ENCODE measurements at regions not wholly inside any gene's neighbourhood (a gene's known extent, or its start where the extent isn't known, plus 50 kb on each side); places are given as distances from the start of the nearest gene placed in this dataset.

DNA sequence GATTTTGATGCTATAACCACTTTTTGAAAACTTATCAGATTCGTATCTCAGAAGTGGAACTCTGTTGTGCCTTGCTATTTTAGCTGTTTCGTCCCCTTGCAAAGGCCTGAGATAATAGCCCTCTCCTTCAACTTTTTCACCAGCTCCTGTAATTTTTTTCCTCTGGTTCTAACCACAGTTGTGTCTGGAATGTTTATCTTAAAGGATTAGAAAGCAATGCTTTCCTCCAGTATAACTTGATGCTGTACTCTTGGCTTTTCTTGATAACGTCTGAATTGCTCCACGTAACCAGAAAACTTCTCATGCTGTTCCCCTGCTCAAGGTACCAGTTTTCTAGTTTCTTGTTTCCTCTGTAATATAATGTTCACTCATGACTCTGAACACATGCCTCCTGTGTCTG lies 209.4 kb downstream of the DTWD2 start:
- no peak for DNase-seq (ENCODE audit: low spot score)

DNA sequence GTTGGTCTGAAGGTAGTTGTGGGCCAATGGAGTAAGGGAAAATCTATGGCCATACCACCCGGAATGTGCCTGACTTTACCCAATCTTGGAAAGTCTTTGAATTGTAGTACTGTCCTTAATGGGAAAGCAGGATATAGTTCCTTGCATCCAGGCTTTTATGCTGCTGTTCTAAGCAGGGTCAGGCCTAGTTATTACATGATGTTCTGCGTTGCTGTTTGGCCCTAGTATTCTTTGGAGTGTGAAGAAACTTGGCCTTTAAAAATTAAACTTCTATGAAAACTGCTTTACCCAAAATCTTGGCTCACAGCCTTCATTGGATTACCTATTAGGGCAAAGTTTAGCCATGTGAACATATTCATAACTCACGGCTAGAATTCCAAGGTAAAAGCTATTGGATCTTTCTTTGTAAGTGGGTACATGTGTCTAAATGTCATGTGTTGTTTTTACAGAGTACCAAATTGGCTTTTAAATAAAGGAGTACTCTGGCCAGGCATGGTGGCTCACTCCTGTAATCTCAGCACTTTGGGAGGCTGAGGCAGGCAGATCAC lies 211.1 kb downstream of the DTWD2 start:
- no peak for DNase-seq (ENCODE audit: low spot score)

DNA sequence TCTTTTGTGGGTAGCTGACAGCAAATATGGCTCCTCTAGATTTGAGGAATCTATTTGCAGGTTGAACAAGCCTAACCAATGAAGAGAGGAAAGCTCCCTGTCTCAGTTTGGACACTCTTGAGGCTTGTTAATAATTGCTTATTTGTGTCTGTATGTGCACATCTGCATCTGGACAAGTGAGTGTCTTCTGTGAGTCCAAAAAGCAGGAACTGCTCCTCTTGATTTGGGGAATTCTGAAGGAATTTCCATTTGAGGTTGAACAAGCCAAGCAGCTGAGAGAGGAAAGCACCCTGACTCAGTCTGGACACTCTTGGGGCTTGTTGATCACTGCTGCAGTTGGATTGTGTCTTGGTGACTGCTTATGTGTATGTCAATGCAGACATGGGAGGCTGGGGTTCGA lies 211.6 kb downstream of the DTWD2 start:
- no peak for DNase-seq (ENCODE audit: low spot score)

DNA sequence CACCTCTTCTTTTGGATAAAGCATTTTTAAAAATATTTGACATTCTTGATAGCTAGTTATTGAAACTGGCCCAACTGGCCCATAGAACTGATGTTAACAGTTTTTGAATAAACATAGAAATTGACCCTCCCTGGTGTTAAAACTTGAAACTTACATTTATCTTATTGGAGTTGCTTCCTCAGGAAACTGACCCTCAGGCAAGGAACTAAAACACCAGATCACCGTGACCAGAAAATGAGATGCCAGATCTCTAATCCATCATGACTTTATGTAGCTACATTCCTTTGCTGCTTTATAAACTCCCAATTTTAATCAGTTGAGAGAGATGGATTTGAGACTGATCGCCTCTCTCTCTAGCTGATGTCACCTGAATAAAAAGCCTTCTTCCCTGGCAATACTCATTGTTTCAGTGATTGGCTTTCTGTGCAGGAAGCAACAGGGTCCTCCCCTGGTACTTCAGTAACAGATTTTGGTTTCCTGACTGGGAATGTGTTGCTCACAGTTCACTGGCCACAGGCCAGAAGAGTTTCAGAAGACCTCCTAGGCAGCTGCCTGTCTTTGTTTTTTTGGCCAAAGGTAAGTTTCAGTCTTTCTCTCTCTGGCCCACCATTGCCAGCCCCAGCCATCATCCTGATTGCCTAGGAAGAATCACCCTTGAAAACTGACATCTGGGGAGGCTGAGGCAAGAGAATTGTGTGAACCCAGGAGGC lies 212.4 kb downstream of the DTWD2 start:
- DNase-seq (ENCODE audit: low spot score): no peak

DNA sequence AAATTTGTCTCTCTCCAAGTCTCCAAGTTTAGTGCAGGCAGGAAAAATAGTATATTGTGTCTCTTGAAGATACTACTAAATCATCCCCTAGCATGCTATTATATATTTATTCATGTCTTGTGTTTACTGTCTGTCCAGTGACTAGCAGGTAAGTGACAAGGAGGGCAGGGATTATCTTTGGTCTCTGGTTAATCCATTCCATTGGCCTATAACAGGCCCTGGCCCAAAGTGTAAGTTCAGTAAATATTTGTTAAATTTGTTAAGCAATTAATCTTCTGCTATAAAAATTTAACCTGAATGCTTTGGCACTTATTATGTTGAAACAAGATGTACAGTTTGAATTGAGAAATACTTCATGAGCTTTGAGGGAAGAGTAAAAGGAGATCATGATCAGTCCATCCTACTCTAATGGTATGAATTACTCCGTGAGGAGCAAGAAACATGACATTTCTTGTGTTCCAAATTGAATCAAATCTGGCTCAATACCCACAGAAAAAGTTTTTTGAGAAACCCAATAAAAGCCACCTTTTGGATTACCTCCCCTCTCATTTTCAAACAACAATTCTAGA lies 219.7 kb downstream of the DTWD2 start:
- DNase-seq (ENCODE audit: low spot score): no peak

DNA sequence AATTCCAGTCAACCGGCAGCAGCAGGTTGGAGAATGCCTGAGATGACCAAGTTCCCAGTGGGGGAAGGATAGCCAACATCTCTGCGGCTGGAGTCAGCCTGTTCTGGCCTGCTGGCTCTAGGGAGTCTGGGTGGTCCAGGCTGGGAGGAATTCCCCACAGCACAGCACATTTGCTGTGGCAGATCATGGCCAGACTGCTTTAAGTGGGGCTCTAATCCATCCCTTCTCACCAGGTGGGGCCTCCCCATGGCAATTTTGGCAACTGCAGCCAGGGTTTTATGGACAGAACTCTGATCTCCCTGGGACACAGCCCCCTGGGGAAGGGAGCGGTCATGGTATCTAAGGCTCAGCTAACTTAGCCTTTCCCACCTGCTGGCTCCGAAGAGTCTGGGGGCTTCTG lies 226.1 kb downstream of the DTWD2 start:
- DNase-seq (ENCODE audit: low spot score): no peak

DNA sequence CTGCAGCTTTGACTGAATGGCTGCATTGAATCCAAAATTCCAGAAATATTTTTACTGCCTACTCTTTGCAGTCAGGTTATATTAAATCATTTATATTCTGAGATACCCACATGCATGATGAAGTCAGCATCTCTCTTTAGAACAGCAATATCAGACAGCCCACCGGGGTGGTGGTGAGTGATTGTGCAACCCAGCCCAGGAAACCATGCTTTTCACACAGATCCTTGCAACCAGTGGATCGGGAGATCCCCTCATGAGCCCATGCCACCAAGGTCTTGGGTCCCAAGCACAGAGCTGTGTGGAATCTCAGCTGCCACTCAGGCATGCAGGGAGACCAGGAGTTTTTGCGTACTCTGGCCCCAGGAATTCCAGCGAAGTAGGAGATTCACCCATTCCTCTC lies 226.5 kb downstream of the DTWD2 start:
- no peak for DNase-seq (ENCODE audit: low spot score)

DNA sequence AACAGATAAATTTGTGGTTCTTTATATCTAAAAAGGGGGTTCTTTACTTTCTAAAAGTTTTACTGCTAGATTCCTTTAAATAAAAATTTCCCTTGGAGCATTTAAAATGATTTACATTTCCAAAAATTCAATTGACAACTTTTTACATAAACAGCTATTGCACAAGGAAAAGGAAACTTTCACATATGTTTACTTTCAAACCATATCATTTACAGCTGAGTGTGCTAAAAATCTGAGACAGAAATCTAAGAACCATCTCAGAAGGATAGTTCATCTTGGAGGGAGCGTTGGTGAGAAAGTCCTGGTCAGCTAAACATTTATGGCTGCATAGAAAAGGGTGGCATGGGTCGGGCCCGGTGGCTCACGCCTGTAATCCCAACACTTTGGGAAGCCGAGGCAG lies 235.4 kb downstream of the DTWD2 start:
- DNase-seq (ENCODE audit: low spot score): no peak

DNA sequence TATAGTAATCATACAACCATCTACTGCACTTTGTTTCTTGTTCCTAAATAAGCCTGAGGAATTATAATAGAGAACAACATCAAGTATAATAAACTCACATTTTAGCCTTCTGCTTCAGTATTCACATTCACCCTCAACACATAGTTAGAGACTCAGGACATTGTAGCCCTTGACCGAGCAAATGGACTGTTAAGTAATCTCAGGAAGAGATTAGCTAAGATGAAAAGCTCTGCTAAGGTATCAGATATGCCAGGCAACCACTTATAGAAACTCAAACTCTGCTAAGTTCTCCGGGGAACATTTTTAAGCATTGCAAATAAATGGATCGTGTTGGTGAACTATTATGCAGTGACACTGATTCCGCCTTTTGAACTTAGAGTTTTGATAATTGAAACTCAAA lies 252.0 kb downstream of the DTWD2 start:
- no peak for DNase-seq (ENCODE audit: low spot score)

DNA sequence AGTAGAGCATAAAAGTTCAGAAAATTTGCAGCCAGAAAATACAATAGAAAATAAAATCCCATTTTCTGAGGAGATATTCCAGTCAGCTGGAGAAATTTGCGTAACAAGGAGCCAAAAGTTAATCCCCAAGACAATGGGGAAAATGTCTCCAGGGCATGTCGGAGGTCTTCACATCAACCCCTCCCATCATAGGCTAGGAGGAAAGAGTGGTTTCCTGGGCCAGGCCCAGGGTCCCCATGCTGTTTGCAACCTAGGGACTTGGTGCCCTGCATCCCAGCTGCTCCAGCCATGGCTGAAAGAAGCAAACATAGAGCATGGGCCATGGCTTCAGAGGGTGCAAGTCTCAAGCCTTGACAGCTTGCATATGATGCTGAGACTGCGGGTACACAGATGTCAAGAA lies 255.0 kb downstream of the DTWD2 start:
- DNase-seq (ENCODE audit: low spot score): no peak

DNA sequence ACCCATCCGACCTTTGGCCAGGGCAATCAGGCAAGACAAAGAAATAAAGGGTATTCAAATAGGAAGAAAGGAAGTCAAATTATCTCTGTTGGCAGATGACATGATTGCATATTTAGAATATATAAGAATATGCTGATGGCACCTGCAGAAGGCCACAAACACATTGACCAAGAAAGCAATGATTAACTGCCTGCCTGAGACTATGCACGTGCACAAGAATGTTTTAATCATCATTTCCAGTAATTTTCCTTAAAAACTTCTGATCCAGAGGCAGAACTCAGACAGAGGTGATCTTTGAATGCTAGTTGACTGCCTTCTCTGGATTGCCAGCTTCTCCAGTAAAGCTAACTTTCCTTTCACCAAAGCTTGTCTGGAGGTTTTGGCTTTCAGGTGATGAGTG lies 260.2 kb downstream of the DTWD2 start:
- DNase-seq (ENCODE audit: low spot score): no peak

DNA sequence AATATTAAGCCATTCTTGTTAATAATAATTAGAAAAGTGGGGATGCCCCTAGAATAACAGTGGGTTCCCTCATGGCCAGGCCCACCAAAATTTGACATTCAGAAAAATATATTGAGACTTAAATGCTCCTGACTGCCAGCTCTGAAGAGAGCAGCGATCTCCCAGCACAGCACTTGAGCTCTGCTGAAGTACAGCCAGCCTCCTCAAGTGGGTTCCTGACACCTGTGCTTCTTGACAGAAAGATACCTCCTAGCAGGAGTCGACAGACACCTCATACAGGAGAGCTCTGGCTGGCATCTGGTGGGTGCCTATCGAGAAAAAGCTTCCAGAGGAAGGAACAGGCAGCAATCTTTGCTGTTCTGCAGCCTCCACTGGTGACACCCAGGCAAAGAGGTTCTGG lies 261.5 kb downstream of the DTWD2 start:
- DNase-seq (ENCODE audit: low spot score): no peak

DNA sequence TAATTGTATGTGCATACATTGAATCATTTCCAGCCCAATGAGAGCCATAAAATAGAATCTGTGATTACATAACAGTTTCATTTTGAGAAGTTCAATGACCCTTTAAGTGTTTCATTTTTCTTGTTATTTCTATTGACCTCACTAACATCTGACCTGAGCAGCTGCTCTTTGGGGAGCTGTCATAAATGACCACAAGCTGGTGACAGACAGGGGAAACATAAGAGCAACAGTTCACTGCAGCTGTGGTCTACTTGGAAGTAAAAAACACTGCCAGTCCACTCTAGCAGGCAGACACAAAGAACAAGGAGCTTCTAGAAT lies 265.4 kb downstream of the DTWD2 start:
- DNase-seq (ENCODE audit: low spot score): no peak

DNA sequence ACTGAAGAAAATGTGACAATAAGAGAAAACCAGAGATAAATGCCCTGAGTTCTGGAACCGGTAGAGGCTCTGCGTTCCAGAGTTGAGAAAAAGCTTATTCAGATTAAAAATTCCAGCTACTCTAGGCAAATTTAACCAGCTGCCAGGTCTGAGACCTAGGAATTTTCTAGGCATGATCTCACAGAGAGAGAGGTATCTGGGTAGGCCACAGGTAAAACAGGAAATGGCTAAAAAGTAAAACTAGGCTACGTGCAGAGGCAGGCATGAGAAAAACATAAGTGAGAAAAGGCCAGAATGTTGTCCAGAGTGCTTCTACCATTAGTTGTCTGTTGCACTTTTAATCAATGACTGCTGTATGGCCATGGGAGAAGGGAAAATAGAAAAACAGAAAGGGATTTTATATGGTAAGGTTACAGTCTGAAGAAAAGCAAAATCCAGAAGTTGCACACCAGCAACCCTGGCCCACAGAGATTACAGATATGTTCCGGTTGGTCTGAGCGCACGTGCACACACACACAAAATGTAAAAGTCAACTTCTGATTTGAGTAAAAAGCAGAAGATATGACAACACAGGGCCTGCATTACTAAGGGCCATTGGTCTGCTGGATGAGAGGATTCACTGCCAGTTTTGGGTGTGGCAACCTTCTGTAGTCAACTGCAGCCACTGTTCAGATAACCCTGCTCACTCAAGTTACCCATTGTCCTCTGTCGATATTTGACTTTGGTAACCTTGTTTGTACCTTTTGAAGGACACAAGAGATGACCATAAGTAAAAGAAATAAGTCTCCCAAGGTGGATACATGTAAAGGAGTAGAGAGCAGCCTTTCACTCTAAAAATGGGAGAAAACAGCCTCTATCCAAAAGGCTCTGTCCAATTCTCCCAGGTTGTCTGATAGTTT lies 266.0 kb downstream of the DTWD2 start:
- DNase-seq (ENCODE audit: low spot score): no peak

DNA sequence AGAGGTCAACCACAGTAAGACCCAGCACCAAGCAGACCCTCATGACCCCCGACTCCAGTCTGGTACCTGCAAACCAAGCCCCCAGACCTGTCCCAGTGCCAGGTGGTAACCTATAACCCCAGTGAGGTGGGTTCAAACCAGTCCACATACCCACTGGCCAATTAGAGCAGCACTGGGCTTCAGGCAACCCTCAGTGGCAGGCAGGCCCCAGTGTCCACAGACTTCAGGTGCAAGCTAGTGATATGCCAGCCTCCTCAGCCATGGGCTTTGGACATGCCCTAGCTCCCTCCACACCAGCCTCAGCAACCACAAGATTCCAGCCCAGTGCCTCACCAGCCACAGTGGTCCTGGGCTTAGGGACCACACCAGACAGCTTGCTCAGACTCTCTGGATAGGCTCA lies 276.6 kb downstream of the DTWD2 start:
- no peak for DNase-seq (ENCODE audit: low spot score)

DNA sequence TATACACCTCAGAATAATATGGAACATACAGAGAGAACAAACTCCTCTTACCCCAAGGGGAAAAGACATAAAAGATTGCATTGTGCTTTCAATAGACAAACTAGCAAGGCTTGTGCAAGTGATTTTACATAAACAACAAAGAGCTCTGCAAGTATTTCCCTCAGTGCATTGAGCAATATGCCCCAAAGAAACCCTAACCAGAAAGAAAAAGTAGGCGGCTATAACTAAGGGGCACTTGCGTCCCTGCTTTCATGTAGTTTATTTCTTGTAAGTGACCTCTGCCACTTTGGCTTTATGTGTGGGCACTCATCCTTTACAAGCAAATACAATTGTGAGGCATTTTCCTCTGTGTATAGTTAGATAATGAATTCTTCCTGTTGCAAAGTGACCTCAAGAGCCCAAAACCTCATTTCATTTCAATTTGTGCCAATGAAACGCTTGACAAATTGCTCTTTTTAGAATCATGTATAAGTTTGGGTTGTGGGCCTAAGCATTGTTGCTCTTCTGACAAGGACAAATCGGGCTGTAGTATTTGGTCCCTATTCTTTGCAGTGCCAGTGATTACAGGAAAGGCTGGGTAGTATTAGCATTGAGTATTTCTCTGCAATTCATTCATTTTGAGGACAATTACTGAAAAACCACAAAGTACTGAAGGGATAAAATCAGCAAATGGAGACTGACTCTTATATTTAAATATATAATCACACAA lies 282.2 kb downstream of the DTWD2 start:
- no peak for DNase-seq (ENCODE audit: low spot score)

DNA sequence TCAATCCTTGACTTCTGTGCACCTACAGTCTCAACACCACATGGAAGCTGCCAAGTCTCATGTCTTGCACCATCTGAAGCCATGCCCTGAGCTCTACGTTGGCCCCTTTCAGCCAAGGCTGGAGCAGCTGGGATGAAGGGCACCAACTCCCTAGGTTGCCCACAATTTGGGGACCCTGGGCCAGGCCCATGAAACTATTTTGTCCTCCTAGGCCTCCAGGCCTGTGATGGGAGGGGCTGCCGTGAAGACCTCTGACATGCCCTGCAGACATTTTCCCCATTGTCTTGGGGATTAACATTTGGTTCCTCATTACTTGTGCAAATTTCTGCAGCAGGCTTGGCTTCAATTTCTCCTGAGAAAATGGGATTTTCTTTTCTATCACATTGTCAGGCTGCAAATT lies 285.1 kb downstream of the DTWD2 start:
- DNase-seq (ENCODE audit: low spot score): no peak

DNA sequence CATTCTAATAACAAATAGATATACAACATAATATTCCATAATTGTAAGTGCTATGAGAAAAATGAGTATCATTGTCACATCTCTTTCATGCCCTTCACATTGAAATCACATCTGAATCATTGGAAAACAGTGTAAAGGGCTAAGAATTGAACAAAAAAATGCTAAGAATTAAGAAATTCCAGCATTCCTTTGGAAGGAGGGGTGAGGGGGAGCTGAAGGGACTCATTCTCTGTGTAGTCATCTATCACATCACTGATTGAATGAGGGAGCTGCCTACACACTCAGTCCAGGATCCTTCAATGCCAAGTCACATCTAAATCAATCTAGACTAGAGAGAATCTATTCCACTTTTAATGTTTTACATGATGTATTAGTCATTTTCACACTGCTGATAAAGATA lies 286.6 kb downstream of the DTWD2 start:
- no peak for DNase-seq (ENCODE audit: low spot score)

DNA sequence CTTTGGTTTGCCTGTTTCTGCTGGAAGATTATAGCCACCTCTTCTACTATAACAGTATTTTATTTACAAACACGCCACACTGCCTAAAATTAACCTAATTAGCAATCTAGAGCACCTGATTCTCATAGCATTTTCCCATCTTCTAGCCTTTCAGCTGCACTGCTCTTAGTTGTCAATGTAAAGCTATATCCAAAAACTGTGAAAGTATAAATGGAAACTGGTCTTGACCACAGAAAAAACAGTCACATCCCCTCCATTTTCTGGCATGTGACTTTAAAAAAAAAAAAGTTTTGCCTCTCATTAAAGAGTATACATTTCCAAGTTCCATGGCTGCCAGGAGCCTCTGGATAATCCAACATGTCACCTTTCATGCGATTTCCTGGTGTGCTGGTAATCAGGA lies 287.8 kb downstream of the DTWD2 start:
- no peak for DNase-seq (ENCODE audit: low spot score)

DNA sequence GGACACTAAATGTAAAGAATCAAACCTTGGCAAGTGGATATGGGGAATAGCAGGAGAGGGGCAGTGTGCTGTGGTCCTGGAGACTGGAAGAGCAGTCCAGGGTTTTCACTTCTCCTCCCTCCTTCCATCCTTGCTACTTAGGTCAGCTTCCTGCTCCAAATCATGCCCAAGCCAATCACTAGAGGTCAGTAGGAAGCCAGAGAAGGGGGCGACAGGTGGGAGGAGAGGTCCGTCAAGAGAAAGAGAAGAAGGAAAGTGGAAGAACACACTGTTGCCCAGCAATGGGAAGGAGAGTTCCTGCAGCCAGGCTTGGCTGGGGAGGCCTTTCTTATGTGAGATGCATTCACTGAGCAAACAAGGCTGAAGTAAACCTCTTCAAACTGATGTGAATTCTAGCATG lies 289.6 kb downstream of the DTWD2 start:
- DNase-seq (ENCODE audit: low spot score): no peak

DNA sequence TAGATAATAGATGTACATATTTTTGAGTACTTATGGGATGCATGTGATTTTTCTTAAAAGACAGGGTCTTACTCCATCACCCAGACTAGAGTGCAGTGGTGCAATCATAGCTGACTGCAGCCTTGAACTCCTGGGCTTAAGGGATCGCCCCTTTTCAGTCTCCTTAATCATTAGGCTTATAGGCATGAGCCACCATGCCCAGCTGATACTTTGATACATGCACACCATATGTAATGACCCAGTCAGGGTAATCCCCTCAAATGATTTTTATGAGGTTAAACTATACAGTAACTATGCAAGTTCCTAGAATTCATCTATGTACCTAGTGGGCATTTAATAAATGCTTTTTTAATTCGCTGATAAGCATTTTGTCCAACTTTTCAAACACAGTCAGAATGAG lies 292.3 kb downstream of the DTWD2 start:
- DNase-seq (ENCODE audit: low spot score): no peak

DNA sequence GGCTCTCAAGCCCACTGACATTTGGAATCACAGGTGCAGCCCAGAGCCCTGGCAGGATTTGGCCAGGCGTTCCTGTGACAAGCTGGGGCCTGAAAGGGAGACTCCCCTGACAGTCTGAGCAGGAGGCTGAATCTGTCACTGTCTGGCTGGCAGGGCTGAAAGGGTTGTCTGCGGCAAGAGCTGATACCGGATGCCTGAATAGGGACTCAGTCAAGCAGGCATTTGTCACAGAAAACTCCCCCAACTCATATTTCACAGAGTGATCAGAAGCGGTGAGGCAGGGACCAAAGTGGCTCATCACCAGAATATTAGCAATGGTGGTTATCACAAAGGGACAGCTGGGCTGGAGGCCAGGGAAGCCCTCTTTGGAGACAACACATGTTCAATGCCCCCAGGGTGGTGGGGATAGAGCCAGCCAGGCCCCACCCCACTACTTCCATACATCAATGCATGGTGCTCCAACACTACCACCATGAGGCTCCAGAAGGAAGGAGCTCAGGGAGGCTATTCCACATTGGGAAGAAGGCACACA lies 295.5 kb downstream of the DTWD2 start:
- no peak for DNase-seq (ENCODE audit: low spot score)

Data from CD4-positive, alpha-beta T cell treated with Interleukin-6 at 100 ng/mL for 8 hours (primary cell).